CD8-positive, alpha-beta memory T cell (primary cell): ENCODE measurements at regions not wholly inside any gene's neighbourhood (a gene's known extent, or its start where the extent isn't known, plus 50 kb on each side); places are given as distances from the start of the nearest gene placed in this dataset.
"Not testable (repeated sequence)": the region's sequence is repeated elsewhere in the genome, so short reads cannot be mapped to it uniquely, and the experiment has no call there.

Experiments
- CTCF ChIA-PET: fragments of 350-600 bp; sonication (Branson Sonifier 250); formaldehyde crosslinking; loops from one replicate; lab custom pipeline; 2021; ENCODE audit warnings: antibody characterized with exemption; lab: Charles Lee
- POLR2A ChIA-PET: fragments of 350-600 bp; sonication (Branson Sonifier 250); formaldehyde crosslinking; loops from one replicate; lab custom pipeline; 2021; ENCODE audit warnings: antibody characterized with exemption; lab: Charles Lee
- DNase-seq, 5 donors: peaks; one replicate each; pipeline versions ENCODE4 v3.0.0 to v3.0.0-alpha.2; 2020 to 2022; ENCODE audit warnings: mixed read lengths in 1 of 5
- H3K27ac ChIP-seq: one replicate; pipeline ENCODE4 v1.7.0; 2013; ENCODE audit warnings: low read depth, mild to moderate bottlenecking, low read length, moderate library complexity
- H3K27me3 ChIP-seq: 2 replicates; pipeline ENCODE4 v1.7.0; 2013; ENCODE audit warnings: low read length, mild to moderate bottlenecking; ENCODE audit not compliant: insufficient read depth, poor library complexity, severe bottlenecking
- H3K36me3 ChIP-seq: 2 replicates; pipeline ENCODE4 v1.7.0; 2013; ENCODE audit warnings: mild to moderate bottlenecking, low read length, moderate library complexity; ENCODE audit not compliant: insufficient read depth
- H3K4me1 ChIP-seq: 2 replicates; pipeline ENCODE4 v1.7.0; 2013; ENCODE audit warnings: mild to moderate bottlenecking, low read length, moderate library complexity; ENCODE audit not compliant: insufficient read depth
- H3K4me3 ChIP-seq: 2 replicates; pipeline ENCODE4 v1.7.0; 2013; ENCODE audit warnings: mild to moderate bottlenecking, low read length
- H3K9me3 ChIP-seq: 2 replicates; pipeline ENCODE4 v1.7.0; 2013; ENCODE audit warnings: mild to moderate bottlenecking, low read length
- H3K27ac Mint-ChIP-seq, 8 donors: one replicate each; pipeline ENCODE4 v1.8.0; 2020 to 2021; ENCODE audit warnings: mixed read lengths in 8 of 8, mild to moderate bottlenecking in 6 of 8, inconsistent platforms in 3 of 8, moderate library complexity in 3 of 8
- H3K27me3 Mint-ChIP-seq, 2 donors: one replicate each; pipeline ENCODE4 v1.8.0; 2020 to 2021; ENCODE audit warnings: mixed read lengths in 2 of 2, mild to moderate bottlenecking in 1 of 2, moderate library complexity in 1 of 2
- H3K36me3 Mint-ChIP-seq, 3 donors: one replicate each; pipeline ENCODE4 v1.8.0; 2020 to 2021; ENCODE audit warnings: mixed read lengths in 3 of 3, inconsistent platforms in 1 of 3, mild to moderate bottlenecking in 1 of 3
- H3K4me1 Mint-ChIP-seq, 3 donors: one replicate each; pipeline ENCODE4 v1.8.0; 2020 to 2021; ENCODE audit warnings: mixed read lengths in 3 of 3, inconsistent platforms in 1 of 3, mild to moderate bottlenecking in 1 of 3
- H3K4me3 Mint-ChIP-seq, 7 donors: one replicate each; pipeline ENCODE4 v1.8.0; 2020 to 2021; ENCODE audit warnings: mixed read lengths in 7 of 7, mild to moderate bottlenecking in 6 of 7, moderate library complexity in 4 of 7, inconsistent platforms in 2 of 7
- H3K9me3 Mint-ChIP-seq, 5 donors: one replicate each; pipeline ENCODE4 v1.8.0; 2020 to 2022; ENCODE audit warnings: mixed read lengths in 5 of 5, mild to moderate bottlenecking in 3 of 5, moderate library complexity in 2 of 5, inconsistent platforms in 1 of 5

DNA sequence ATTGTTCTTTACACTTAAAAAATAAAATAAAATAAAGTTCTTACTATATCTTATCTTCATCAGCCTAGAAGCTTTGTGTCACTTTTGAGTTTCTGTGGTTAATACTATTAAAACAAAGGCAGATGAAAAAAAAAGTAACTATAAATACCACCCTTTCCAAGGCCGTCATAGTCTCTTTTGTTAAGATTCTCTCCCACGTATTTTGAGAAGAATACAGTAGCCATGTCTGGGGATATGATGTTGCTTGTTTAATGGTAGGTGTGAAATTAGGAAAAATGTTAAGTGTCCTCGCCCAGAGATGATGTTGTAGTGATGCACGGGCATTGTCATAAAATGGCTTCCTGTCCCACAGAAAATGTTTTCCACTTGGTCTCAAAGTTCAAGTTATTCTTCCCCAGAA is 223.9 kb downstream of the NEBL start:
- CTCF ChIA-PET: no interaction called here
- Histone ChIP-seq H3K27me3 (no peaks in the 10 kb centered on the region), H3K4me3 (no peak overlapping the region), H3K9me3 (no peaks in the 10 kb centered on the region), H3K36me3 (no peaks in the 10 kb centered on the region), H3K27ac (no peak overlapping the region), H3K4me1 (no peaks in the 10 kb centered on the region)
- Mint-ChIP-seq H3K4me3 (no peak overlapping the region), H3K27me3 (no peaks in the 10 kb centered on the region), H3K9me3 (peaks cover 0 to 7% (median 4%) of the 10 kb centered on the region in 5 donors), H3K4me1 (no peaks in the 10 kb centered on the region), H3K36me3 (no peaks in the 10 kb centered on the region), H3K27ac (no peak overlapping the region)
- POLR2A ChIA-PET: no interaction called here
- DNase-seq: no peak

DNA sequence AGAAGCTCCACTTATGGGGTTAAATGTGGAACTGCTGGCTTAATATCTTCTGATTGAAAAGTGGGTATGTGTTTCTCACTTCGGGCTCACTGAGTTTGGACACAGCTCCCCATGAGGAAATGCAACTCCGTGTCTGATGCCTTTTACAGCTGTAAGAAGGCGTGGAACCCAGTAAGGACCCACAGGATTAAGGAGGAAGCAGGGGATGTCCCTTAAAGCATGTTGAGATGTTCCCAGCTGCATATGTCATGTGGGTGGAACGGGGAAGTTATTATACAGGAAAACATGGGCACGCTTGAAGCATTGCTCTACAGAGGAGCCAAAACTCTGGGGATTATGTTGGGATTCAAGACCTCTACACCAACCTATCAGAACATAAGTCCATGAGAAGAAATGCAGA is 224.4 kb downstream of the NEBL start:
- Mint-ChIP-seq H3K27ac (no peak overlapping the region), H3K27me3 (no peaks in the 10 kb centered on the region), H3K4me3 (no peak overlapping the region), H3K9me3 (peaks cover 0 to 5% (median 4%) of the 10 kb centered on the region in 5 donors), H3K4me1 (no peaks in the 10 kb centered on the region), H3K36me3 (no peaks in the 10 kb centered on the region)
- Histone ChIP-seq H3K4me3 (no peak overlapping the region), H3K4me1 (no peaks in the 10 kb centered on the region), H3K27me3 (no peaks in the 10 kb centered on the region), H3K27ac (no peak overlapping the region), H3K9me3 (no peaks in the 10 kb centered on the region), H3K36me3 (no peaks in the 10 kb centered on the region)
- DNase-seq: no peak
- CTCF ChIA-PET: no interaction called here
- POLR2A ChIA-PET: no interaction called here

DNA sequence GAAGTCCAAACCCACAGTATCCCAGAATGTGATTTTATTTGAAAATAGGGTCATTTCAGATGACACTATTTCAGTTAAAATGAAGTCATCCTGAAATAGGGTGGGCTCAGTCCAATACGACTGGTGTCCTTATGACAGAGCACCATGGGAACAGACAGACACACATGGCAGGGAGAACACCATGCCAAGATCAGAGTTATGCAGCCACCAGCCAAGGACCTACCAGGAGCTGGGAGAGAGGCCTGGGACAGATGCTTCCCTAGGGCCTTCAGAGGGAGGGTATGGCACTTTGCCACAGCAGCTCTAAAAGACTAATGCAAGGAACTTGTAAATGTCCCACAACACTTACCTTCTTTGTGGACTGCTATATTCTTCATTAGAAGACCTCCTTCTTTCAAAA is 226.5 kb downstream of the NEBL start:
- Histone ChIP-seq H3K4me1 (no peaks in the 10 kb centered on the region), H3K27ac (no peak overlapping the region), H3K9me3 (no peaks in the 10 kb centered on the region), H3K4me3 (no peak overlapping the region), H3K27me3 (no peaks in the 10 kb centered on the region), H3K36me3 (no peaks in the 10 kb centered on the region)
- Mint-ChIP-seq H3K36me3 (no peaks in the 10 kb centered on the region), H3K4me1 (no peaks in the 10 kb centered on the region), H3K27me3 (no peaks in the 10 kb centered on the region), H3K27ac (no peak overlapping the region), H3K9me3 (peaks cover 0 to 5% (median 4%) of the 10 kb centered on the region in 5 donors), H3K4me3 (no peak overlapping the region)
- ChIA-PET CTCF (no interaction called here), POLR2A (no interaction called here)
- DNase-seq: no peak

DNA sequence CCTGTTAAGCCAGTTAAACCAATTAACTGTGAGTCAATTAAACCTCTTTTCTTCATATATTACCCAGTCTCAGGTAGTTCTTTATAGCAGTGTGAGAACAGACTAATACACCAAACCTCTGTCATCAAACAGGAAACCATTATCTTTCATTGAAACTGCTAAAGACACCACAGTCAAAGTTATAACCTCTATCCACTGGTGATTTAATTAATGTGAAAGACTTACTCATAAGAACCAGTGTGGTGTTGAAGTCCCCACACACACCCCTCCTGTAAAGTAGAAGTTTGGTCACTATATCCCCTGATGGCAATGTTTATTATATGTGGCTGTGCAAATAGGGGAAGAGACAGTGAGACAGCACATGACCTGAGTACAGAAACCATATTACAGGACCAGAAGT is 228.1 kb downstream of the NEBL start:
- CTCF ChIA-PET: no interaction called here
- H3K9me3 ChIP-seq: no peaks in the 10 kb centered on the region
- H3K4me3 ChIP-seq: no peak overlapping the region
- Mint-ChIP-seq H3K27me3 (no peaks in the 10 kb centered on the region), H3K27ac (no peak overlapping the region), H3K9me3 (peaks cover 0 to 7% (median 2%) of the 10 kb centered on the region in 5 donors), H3K36me3 (no peaks in the 10 kb centered on the region), H3K4me1 (no peaks in the 10 kb centered on the region), H3K4me3 (no peak overlapping the region)
- no peak for DNase-seq
- no peak overlapping the region for H3K27ac ChIP-seq
- POLR2A ChIA-PET: no interaction called here
- no peaks in the 10 kb centered on the region for H3K36me3 ChIP-seq
- H3K27me3 ChIP-seq: no peaks in the 10 kb centered on the region
- H3K4me1 ChIP-seq: no peaks in the 10 kb centered on the region

GRCh38 chr10:20662742-20663141 is 234.4 kb downstream of the NEBL start:
- CTCF ChIA-PET: no interaction called here

GRCh38 chr10:20659225-20659624 is 237.9 kb downstream of the NEBL start:
- ChIA-PET POLR2A (no interaction called here), CTCF (no interaction called here)
- peaks cover 2 to 25% (median 11%) of the 10 kb centered on the region in 5 donors for H3K9me3 Mint-ChIP-seq

More at GRCh38 chr10:20662742-20663141, 234.4 kb downstream of the NEBL start:
- Mint-ChIP-seq H3K36me3 (no peaks in the 10 kb centered on the region), H3K27me3 (no peaks in the 10 kb centered on the region), H3K4me3 (no peak overlapping the region), H3K9me3 (peaks cover 2 to 8% (median 5%) of the 10 kb centered on the region in 5 donors), H3K4me1 (no peaks in the 10 kb centered on the region), H3K27ac (no peak overlapping the region)
- Histone ChIP-seq H3K27me3 (no peaks in the 10 kb centered on the region), H3K4me1 (no peaks in the 10 kb centered on the region), H3K4me3 (no peak overlapping the region), H3K36me3 (no peaks in the 10 kb centered on the region), H3K9me3 (no peaks in the 10 kb centered on the region), H3K27ac (no peak overlapping the region)
- POLR2A ChIA-PET: no interaction called here
- no peak for DNase-seq

GRCh38 chr10:20658158-20658557 is 239.0 kb downstream of the NEBL start:
- CTCF ChIA-PET: no interaction called here

More at GRCh38 chr10:20659225-20659624, 237.9 kb downstream of the NEBL start:
- Histone ChIP-seq H3K4me3 (no peak overlapping the region), H3K27me3 (no peaks in the 10 kb centered on the region), H3K9me3 (no peaks in the 10 kb centered on the region), H3K36me3 (no peaks in the 10 kb centered on the region), H3K4me1 (no peaks in the 10 kb centered on the region), H3K27ac (no peak overlapping the region)
- H3K4me3 Mint-ChIP-seq: no peak overlapping the region
- H3K27me3 Mint-ChIP-seq: no peaks in the 10 kb centered on the region
- no peak for DNase-seq
- H3K27ac Mint-ChIP-seq: no peak overlapping the region
- no peaks in the 10 kb centered on the region for H3K36me3 Mint-ChIP-seq
- no peaks in the 10 kb centered on the region for H3K4me1 Mint-ChIP-seq

DNA sequence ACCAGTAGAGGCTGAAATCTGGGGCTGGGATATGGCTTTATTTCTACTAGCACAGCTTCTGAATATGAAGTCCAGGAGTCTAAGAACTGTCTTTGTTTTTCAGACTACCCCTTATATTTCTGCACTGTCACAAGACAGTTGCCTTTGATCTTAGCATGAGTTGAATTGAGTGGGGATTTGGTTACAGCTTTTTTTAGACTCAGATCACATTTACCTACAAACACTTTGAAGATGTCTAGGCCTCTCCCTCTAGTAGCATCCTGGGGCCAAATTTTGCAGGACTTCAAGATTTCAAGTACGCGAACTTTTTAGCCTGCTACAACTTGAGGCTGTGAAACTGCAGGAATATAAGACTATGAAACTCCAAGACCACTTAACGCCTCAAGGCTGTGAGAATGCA is 240.2 kb downstream of the NEBL start:
- Histone ChIP-seq H3K4me1 (no peaks in the 10 kb centered on the region), H3K27me3 (no peaks in the 10 kb centered on the region), H3K4me3 (no peak overlapping the region), H3K36me3 (no peaks in the 10 kb centered on the region), H3K27ac (no peak overlapping the region), H3K9me3 (no peaks in the 10 kb centered on the region)
- Mint-ChIP-seq H3K4me3 (no peak overlapping the region), H3K27ac (no peak overlapping the region), H3K27me3 (no peaks in the 10 kb centered on the region), H3K36me3 (no peaks in the 10 kb centered on the region), H3K9me3 (peaks cover 0 to 25% (median 9%) of the 10 kb centered on the region in 5 donors), H3K4me1 (no peaks in the 10 kb centered on the region)
- no peak for DNase-seq
- CTCF ChIA-PET: no interaction called here
- POLR2A ChIA-PET: no interaction called here

More at GRCh38 chr10:20658158-20658557, 239.0 kb downstream of the NEBL start:
- no peaks in the 10 kb centered on the region for H3K4me1 ChIP-seq
- no peak overlapping the region for H3K4me3 Mint-ChIP-seq
- H3K36me3 Mint-ChIP-seq: no peaks in the 10 kb centered on the region
- no peak overlapping the region for H3K4me3 ChIP-seq
- no peaks in the 10 kb centered on the region for H3K27me3 ChIP-seq
- no peak overlapping the region for H3K27ac ChIP-seq
- POLR2A ChIA-PET: no interaction called here
- H3K27me3 Mint-ChIP-seq: no peaks in the 10 kb centered on the region
- H3K9me3 ChIP-seq: no peaks in the 10 kb centered on the region
- DNase-seq: no peak
- H3K27ac Mint-ChIP-seq: no peak overlapping the region
- H3K4me1 Mint-ChIP-seq: no peaks in the 10 kb centered on the region
- peaks cover 2 to 28% (median 11%) of the 10 kb centered on the region in 5 donors for H3K9me3 Mint-ChIP-seq
- no peaks in the 10 kb centered on the region for H3K36me3 ChIP-seq

DNA sequence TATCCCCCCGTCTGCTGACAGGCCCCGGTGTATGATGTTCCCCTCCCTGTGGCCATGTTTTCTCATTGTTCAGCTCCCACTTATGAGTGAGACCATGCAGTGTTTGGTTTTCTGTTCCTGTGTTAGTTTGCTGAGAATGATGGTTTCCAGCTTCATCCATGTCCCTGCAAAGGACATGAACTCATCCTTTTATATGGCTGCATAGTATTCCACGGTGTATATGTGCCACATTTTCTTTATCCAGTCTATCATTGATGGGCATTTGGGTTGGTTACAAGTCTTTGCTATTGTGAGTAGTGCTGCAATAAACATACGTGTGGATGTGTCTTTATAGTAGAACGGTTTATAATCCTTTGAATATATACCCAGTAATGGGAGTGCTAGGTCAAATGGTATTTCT is 244.7 kb downstream of the NEBL start:
- H3K4me1 Mint-ChIP-seq, H3K27ac ChIP-seq, DNase-seq, H3K36me3 Mint-ChIP-seq, H3K27me3 Mint-ChIP-seq, H3K36me3 ChIP-seq, H3K27ac Mint-ChIP-seq, CTCF ChIA-PET, POLR2A ChIA-PET, H3K4me3 Mint-ChIP-seq, H3K4me3 ChIP-seq, H3K9me3 ChIP-seq, H3K4me1 ChIP-seq, H3K27me3 ChIP-seq: not testable (repeated sequence)
- H3K9me3 Mint-ChIP-seq: peaks cover 0 to 25% (median 13%) of the 10 kb centered on the region in 5 donors
